CD4-positive, alpha-beta T cell treated with Interleukin-10 for 1 hour (primary cell): ENCODE measurements at regions not wholly inside any gene's neighbourhood (a gene's known extent, or its start where the extent isn't known, plus 50 kb on each side); places are given as distances from the start of the nearest gene placed in this dataset.

ENCODE experiments used
- DNase-seq: peaks from one replicate; pipeline ENCODE4 v3.0.0-alpha.2; 2020

DNA sequence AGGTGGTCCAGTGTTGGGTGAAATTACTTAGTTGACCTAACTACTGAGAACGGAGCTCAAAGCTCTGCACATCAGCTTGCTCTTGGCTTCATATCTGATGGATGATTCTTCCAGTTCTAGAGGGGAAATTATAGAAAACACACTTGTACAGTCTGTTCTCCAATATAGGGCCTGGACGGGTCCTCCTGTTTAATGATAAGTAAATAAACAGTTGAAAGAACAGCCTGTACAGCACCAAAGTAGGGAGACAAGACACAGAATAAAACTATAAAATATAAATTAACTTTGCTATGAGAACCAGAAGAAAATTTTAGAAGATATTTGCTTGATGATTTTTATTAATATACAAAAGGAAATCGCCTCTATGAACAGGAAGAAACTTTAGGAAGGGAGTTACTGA, 271.7 kb downstream of the STK31 start:
- no peak for DNase-seq

DNA sequence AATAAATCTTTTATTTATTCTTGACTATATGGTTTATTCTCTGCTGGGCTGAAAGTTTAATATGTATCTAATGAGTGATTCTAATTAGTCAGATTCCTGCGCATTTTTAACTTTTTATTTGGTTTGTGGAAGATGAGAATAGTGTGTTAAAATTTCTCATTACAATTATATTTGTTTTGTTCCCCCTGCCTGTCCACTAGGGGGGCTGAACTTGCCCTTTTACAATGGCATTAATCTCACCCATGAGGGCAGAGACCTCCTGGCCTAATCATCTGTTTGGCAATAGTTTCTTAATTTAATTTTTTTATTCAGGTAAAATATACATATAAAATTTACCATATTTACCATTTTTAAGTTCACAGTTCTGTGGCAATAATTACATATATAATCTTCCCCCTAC, 278.5 kb upstream of the NPY start:
- no peak for DNase-seq

DNA sequence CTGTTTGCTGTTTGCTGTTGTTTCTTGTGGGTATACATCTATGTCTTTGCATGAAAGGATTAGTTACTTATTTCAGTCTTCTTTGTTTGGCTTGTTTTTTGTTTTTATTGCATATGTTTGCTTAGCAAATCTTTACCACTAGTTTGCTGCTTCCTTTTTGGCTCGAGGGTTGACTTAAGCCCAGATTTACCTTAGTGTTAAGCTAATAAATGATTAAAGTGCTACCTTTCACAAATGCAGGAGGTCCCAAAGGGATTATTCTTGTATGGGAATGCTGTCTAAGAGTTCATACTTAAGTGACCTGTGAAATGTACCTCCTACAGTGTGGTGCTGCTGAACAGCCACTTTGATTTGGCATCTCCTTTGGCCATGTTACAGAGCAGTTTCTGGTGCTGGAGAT, 273.5 kb upstream of the NPY start:
- DNase-seq, result no peak

DNA sequence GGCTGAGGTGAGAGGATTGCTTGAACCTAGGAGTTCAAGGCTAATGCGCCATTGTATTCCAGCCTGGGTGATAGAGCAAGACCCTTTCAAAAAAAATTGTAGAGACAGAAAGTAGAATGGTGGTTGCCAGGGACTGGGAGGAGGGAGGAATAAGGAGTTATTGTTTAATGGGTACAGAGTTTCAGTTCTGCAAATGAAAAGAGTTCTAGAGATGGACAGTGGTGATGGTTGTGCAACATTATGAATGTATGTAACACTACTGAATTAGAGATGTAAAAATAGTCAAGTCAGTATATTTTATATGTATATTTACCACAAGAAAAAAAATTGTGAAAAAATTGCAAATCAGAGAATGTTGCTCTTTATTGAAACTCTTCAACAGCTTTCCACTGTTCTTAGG, 266.5 kb upstream of the NPY start:
- DNase-seq, result no peak

DNA sequence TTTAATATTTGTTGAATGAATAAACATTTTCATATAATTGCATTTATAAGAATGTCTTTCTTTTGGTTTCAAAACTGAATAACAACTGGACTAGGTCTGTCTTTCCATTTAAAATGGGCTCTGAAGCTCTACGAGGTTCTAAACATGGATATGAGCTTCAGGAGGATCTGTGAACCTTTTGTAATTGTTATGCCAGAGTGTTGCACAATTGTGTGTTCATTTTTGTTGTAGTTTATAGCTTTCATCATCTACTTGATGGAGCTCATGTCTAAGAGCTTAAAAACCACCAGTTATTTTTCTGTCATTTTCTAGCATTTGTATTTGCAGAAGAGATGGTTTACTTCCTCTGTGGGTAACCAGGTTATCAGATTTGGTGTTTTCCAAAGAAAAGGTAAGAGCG, 265.7 kb upstream of the NPY start:
- no peak for DNase-seq

DNA sequence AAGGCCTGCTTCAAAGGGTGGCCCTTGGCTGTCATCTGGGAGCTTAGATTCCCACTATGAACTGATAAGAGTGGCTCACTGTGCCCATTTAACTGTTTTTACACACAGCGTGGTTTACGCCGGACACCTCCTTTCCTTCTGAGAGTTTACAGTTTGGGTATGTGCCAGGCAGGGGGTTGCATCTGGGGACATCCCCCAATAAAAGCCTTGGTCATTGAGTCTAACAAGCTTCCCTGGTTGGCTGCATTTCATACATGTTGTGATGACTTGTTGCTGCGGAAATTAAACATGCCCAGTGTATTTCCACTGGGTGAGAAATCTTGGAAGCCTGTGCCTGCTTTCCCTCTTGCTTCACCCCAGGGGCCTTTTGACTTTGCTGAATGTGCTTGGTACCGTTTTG, 264.1 kb upstream of the NPY start:
- DNase-seq, result no peak

DNA sequence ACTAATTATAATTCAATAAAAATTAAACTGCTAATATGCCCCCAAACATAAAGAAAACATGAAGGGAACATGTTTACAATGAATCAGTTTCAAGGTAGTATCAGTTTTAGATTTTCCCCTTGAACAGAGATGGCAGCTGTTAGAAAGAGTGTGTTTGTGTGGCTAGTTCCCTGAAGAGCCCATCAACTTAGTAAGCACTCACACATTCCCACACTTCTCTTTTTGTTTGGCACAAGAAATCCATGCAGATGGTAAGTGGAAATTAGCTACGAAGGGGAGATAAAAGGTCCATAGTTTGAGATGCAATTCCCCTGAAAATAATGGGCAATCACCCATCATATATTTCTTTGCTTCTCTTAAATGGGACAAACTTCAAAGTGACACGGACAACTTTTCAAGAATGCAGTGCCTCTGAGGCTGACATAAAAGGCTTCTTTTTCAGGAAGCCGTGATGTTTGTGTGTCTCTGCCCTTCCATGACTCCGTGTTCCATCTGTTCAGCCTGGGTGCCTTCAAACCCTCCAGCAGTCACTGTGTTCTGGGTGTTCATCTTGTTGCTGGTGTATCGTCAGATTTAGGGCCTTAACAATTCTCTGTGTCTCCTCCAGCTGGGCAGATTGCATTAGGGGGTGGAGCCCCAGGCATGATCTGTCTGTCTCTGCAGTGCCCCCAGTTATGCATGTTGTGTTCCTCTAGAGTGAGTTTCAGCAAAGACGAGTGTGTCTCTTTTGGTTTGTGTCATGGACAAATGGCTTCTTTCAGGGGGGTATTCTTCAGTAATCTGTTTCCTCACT, 259.5 kb upstream of the NPY start:
- no peak for DNase-seq

DNA sequence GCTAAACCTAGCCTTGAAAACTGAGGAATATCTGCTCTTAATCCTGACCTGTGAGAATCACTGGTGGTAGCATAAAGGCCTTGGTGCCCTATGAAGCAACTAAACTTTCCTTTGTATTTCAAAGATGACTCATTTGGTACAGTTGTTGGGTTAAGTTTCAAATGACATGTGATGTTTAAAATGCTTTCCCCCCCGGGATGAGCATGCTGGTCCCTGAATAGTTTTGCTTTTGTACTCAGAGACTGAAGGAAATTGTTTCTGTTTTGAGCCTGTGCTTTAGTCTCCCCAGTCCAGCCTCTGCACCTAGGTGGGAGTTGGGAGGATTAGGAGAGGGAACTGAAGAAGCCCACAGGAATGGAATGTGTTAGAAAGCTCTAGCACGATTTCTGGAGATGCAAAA, 258.9 kb upstream of the NPY start:
- no peak for DNase-seq

DNA sequence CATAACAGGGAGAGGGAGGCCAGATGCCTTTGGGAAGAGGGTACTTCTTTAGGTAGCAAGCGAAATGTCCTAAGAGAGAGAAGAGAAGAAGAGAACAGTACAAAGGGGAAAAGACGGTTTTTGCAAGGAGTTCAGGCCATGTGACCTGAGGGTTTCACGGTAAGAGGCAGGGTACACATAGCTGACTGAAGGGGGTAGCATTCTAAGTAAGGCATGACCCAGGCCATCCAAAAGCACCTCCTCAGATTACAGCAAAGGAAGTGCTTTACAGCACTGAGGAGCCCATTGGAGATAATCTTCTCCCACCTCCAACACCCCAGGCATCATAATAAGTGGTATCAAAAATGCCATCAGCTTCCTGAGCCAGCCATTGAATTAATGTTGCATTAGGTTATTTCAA, 258.2 kb upstream of the NPY start:
- no peak for DNase-seq

DNA sequence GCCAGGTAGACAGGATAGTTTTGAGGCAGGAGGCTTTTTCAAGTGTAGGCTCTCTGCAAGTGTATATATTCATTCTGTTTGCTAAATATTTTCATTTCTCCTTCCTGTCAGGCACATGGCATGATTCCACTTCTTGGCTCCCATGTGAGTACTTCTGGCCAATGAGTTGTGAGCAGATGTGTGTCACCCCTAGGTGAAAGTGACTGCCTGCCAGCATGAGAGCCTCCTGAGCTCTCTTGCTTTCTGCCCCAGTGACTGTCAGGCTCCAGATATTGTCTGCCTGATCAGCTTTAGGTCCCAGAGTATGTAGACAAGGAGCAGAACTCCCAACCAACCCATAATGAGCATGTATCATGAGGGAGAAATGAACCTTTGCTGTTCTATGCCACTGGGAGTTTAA, 257.6 kb upstream of the NPY start:
- DNase-seq, result no peak

DNA sequence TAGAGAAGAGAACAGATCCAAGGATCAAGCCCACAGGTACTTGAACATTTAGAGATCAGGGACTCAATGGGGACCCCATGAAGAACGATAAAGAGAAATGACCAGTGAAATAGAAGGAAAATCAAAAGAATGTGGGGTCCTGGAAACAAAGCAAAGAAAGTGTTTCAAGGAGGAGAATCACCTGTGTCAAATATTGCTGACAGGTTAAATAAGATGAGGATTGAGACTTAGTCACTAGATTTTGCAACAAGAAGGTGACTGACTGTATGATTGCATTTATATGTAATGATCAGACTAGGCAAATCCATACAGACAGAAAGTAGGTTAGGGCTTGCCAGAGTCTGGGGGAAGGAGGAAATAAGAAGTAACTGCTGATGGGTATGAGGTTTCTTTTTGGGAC, 254.9 kb upstream of the NPY start:
- no peak for DNase-seq

DNA sequence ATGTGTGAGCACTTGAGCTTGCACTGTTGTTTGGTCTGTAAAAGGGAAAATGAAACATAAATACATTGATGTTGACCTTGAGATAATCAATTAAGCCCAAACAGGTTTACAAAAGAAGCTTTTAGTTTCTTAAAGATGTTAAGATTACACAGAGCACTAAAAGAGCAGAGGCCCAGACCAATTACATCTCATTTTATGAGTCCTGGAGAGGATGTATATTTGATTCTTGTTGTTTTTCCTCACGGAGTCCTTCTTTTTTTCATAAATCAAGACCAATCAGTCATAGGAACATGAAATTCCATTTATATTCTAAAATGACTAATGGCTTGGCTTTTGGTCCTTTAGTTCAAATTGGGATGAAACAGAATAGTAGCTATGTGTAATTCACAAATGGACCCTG, 249.7 kb upstream of the NPY start:
- DNase-seq, result no peak

DNA sequence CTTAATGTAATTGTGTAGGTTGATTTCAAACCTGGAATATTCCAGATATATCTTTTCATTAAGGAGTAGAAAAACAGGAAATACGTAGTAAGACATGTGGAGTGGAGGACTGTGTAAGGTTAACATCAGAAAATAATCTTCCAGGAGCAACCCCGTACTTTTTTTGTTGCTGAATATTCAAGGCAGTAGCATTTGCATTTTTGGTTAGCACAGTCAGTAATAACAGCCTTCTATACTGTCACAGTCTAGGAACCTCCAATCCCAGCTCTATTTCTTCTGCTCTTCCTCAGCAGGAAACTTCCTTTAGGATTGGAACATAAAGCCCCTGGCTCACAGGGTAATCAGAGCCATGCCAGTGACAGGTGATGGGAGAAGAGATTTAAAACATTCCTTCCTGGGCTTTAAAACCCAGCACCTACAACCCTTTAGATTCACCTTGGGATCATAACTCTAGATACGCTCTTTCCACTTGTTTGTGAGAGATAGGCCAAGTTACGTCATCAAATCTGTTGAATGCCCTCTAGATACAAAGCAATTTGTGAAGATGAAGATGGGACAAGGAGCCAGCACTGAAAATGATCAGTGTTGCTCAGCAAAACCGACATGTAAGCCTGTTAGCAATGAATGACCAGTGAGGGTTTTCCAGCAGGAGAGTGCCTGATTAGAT, 248.5 kb upstream of the NPY start:
- no peak for DNase-seq

DNA sequence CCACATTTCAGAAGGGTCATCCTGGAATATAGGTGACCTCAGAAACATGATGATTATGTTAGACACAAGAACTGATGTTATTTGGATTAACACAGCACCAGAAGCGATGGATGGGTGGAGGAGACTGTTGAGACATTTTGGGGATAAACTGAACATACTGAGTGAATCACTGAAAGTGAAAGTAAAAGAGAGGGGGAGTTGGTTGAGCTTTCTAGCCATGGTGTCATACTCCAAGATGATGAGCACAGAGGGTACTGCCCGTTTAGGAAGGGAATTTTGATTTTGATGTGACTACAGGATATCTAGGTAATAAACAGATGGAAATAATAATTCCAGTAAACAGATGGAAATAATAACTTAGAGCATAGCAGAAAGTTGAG, 248.0 kb upstream of the NPY start:
- no peak for DNase-seq

DNA sequence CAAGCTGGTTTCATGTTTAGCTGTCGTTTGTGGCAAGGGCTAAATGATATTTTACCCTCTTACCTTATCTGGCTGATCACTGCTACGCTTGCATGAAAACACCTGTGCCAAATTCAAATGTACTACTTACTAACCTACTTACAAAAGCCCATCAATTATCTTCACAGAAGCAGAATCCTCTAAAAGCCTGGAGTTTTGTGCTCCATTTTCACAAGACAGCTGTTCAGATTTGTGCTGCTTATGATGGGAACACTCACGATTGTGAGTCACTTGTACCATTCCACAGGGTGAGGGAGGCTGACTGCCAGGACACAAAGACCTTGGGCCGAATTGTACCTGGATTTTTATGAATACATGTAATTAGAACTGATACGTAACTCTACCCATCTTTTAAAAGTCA, 245.0 kb upstream of the NPY start:
- no peak for DNase-seq

DNA sequence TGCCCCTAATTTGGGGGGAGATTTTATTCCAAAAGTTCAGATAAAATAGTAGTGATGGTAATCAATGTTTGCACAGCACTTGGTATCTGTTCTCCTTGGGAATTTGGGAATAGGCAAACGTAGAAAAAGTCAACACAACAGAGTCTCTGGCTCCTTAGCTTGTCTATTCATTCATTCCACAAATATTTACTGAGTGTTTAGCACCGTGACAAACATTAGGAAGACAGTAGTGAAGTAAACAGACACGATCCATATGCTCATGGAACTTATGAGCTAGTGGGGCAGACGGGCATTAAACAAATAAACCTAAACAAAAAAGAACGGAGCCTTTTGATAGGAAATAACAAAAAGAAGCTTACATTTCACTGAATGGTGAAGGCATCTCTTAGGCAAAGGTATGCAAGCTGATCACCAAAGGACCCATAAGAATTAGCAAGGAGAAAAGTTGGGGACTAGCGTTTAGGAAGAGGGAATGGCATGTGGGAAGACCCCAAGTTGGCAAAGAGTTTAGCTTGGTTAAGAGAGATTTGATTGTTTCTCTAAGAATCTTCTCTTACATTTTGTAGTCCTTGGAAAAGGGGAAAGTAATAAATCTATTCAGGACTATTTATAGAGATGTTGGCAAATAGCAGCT, 243.9 kb upstream of the NPY start:
- no peak for DNase-seq

DNA sequence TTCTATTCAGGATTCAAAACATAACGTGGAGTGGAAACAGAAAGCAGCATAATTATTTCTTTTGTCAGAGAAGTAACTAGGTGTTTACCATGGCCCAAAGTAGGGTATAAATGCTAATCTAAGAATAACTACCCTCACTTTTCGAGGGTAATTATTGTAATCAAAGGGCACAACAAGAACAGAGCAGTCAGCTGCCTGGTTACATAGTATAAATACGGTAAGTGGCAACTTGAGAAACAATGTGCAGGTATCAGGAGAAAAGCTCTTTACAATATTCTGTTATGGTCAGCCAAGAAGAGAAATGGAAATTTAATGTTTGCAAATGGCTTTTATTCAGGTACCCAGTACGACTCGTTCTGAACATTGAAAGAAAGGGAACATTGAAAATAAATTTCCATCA, 242.0 kb upstream of the NPY start:
- no peak for DNase-seq

DNA sequence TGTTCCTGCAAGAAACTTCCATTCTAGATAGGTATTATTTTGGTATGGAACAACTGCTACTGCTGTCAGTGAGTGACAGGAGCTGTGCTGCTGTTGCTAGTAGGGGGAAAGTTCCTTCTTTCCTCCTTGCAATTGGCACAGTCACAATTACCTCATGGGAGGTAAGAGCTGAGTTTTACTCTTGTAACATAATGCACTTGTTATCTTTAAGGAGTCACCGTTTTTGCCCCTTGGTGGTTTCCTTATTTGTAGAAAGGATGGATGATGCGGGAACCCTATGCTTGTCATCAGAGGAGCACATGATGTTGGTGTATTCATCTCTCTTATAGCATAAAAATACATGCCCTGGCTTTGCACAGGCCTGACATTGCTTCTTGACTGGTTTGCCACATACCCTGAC, 234.7 kb upstream of the NPY start:
- no peak for DNase-seq

DNA sequence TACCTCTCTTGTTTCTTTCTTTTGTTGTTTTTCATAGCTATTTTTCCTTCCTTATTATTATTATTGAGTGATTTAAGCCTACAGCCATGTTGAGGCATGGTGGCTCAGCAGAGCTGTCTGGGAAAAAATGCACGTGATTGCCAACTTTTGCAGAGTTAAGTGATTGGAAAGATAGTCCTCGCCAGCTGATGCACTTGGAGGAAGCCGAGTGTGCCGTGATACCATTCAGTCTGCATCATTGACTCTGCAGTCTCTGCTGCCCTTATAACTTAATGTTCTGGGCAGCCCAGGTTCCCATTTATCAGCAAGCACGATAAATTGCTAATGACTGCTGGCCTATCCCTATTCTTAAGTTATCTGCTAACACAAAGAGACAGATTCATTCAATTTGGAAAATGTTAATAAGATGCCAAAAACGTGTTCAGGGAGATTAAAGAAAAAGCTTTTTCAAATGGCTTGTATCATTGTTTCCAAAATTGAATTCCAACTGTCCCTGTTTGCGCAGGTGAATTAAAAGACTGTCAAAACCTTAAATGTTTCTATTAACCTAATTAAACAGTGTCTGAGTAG, 232.9 kb upstream of the NPY start:
- DNase-seq, result no peak

DNA sequence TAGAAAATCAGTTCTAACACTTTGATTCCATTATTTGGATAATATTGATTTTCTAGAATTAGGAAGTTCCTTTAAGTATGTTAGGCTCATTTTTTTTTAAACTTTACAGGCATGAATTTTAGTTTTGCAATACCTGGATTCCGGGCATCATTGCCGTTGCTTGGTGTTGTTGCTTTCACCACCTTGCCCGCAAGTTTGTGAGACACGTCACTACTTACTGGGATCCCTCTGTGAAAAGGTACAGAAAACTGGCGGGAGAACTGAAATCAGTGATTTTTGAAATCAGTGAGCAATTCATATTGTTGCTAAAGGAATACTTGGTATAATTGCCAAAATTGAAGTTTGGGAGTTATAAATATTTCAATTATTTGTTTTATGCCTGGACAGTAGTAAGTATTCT, 232.3 kb upstream of the NPY start:
- no peak for DNase-seq

DNA sequence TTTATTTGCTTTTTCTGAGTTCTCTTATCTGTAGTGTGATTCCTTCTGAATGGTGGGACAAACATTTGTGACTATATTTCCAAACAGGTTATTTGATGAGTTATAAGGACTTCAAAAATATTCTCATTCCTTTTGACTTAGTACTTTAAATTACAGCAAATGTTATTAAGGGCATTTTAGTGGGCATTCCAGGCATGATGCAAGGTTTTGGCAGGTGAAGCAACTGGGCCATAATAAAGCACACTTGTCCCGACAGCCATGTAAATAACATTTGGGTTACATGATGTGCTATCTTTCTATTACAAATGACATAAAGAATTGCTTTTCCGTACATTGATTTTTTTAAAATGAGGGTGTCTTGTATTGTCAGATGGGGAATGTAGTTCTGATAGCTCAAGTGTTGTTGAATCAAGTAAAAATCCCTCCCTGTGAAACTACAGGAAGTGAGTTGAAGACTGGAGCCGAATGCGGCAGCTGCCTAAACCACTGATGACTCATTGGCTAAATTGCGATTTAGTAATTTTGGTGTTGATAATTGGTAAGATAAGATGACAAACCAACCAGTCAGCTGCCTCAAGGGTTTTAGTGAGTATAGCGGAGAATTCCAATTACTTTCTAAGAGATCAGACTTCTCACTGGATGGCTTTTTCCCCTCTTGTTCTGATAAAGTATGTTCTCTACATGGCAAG, 231.3 kb upstream of the NPY start:
- DNase-seq, result no peak

DNA sequence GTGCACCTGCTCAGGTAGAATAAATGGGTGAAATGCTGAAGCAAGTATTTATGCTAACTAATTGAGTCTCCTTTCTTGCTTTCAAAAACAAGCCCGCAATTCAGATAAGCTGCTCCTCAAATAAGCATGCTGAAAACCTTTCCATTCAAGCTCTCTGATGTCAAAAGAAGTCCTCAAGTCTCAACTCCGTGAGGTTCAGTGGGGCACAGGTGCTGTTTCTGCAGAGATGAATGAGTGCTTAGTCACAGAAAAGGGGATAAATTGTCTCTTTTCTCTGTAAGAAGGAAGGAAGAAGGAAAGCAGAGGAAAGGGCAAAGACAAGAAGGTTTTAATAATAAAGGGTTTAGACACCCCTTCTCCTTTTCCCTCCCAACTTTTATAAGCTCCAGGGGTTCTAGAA, 229.8 kb upstream of the NPY start:
- no peak for DNase-seq

DNA sequence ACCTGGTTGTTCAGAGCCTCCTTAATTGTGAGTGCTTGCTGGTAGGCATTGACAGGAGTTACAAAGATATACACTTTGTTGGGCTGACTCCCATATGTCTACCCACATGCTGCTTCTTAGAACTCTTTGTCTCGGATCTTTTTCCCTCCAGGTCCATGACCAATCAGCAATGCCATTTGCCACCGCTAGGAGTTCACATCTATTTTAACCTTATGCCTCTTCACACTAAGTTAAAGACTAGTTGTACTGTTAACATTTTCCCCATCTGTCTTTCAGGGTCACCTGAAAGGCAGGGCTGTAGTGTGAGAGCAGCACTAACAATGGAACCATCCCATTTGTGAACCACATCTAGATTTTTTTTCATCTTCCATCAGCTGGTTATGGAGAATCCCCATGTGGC, 226.7 kb upstream of the NPY start:
- no peak for DNase-seq

DNA sequence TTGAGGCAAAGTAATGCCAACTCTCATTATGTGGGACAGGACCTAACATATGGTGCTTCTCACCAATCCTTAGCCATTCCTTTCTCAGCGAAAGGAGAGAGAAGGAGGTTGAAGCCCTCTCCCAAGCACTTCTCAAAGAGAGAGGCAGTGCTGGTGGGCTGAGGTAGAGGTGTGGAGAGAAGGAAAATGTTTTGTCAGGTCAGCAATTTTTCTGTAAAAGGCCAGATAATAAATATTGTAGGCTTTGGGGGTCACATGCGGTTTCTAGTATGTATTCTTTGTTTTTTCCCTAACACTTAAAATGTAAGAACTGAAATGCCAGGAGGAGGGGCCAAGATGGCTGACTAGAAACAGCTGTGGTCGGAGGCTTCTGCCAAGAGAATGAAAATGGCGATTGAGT, 225.0 kb upstream of the NPY start:
- DNase-seq, result no peak
